H1 (cell line): ENCODE measurements at regions not wholly inside any gene's neighbourhood (a gene's known extent, or its start where the extent isn't known, plus 50 kb on each side); places are given as distances from the start of the nearest gene placed in this dataset.

ENCODE experiments used
- POLR2A ChIP-seq, 2 experiments: IDR thresholded peaks; 1 replicate in 1 of 2; 2 replicates in 1 of 2; pipeline ENCODE4 v1.6.1; 2011; ENCODE audit warnings: low read depth in 2 of 2, low read length in 2 of 2, mild to moderate bottlenecking in 2 of 2; ENCODE audit errors: control extremely low read depth in 1 of 2
- POLR2AphosphoS5 ChIP-seq: IDR thresholded peaks from 2 replicates; pipeline ENCODE4 v1.6.1; 2011; ENCODE audit warnings: low read depth, low read length
- TAF1 ChIP-seq: IDR thresholded peaks from 2 replicates; pipeline ENCODE4 v1.6.1; 2011; ENCODE audit warnings: mild to moderate bottlenecking, low read depth, low read length

DNA sequence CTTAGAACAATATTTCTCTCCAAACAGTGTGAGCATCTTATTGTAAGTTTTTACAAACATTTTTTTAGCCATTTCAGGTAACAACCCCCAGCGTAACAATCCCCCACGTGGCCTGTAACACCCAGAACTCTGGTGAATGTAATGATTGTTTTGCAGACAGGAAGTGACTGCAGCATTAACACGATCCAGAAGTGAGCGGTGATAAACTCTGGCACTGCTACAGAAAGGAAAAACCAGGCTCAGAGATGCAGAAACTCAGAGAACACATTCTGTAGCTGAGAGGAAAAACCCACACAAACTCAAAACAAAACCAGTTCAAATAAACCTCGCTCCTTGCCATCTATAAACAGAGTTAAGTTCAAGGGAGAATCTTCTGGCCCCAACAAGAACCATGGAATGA is 285.7 kb downstream of the FGFR2 start:
- TF ChIP-seq POLR2A (IDR thresholded peaks at IDR 0.05; ENCODE audit: control extremely low read depth in 1 of 2, low read depth in 2 of 2, low read length in 2 of 2) (no peak), POLR2AphosphoS5 (no peak), TAF1 (no peak)
